ENCODE measurements at regions not wholly inside any gene's neighbourhood (a gene's known extent, or its start where the extent isn't known, plus 50 kb on each side); places are given as distances from the start of the nearest gene placed in this dataset.

GRCh38 chr9:7536310-7536939 is 263.2 kb downstream of the DMAC1 start:
- TF ChIP-seq POLR2AphosphoS5 (IDR thresholded peaks at IDR 0.05; ENCODE audit: low read depth, low read length) (no peak), POLR2A (IDR thresholded peaks at IDR 0.05; ENCODE audit: low read depth, low read length) (no peak)
